ENCODE measurements at regions not wholly inside any gene's neighbourhood (a gene's known extent, or its start where the extent isn't known, plus 50 kb on each side); places are given as distances from the start of the nearest gene placed in this dataset.
A peak's percentile ranks its signal among the peaks of the same experiment; 100 is the strongest.

GRCh38 chr2:191552066-191552465 lies 125.9 kb upstream of the NABP1 start:
- intact Hi-C loops (cut with micrococcal nuclease): no loop called here
- no peak for DNase-seq
- no peak for ATAC-seq

- ATAC-seq (no peak), DNase-seq (no peak)
- intact Hi-C loops (cut with micrococcal nuclease): no loop called here
Observed at GRCh38 chr2:191554240-191554639, 123.7 kb upstream of the NABP1 start.

DNA sequence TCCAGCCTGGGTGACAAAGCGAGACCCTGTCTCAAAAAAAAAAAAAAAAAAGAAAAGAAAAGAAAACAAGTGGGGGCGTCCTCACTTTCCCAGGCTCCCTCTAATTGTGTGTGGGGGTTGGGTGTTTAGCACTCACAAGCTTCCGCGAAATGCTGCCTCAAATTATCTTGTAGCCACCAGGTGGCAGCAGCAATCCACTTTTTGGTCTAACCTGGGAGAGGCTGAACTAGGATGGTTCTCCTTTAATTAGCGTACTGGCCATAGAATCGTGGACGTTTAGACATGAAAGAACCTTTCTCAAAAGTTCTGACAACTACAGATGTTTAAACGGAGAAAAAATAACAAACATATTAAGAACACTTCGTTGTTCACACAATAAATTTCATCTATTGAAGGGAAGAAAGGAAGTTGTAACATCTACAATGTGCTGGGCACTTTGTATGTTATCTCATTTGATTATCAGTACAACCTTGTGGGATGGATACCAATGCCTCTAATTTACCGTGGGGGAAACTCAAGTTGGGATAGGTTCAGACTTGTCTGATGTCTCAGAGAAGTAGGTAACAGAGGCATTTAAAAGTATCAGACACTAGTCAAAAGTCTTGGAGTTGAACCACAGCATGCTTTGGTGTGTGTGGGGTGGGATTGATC lies 122.7 kb upstream of the NABP1 start:
- DNase-seq (peak; percentile 75), ATAC-seq (peak; percentile 90)
- intact Hi-C loops (cut with micrococcal nuclease): no loop called here

DNA sequence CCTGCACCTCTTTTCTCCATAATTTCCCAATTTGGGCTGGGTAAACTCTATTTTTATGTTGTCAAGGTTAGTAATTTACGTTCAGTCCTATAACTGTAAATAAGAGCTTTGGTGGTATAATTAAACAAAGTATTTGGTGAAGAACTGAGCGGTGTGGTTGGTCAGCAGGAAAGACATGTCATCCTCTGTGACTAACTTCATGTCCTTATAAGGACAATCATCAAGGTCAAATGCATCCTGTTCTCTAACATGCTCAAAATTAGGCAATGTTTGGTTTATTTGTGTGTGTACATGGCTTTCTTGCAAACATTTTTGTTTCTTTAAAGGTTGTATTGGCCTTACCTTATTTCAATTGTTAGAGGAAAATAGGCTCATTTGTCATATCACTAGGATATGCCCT lies 121.5 kb upstream of the NABP1 start:
- no peak for DNase-seq
- intact Hi-C loops (cut with micrococcal nuclease): no loop called here
- no peak for ATAC-seq

- no peak for DNase-seq
- no peak for ATAC-seq
- intact Hi-C loops (cut with micrococcal nuclease): no loop called here
Observed at GRCh38 chr2:191557841-191558240, 120.1 kb upstream of the NABP1 start.

DNA sequence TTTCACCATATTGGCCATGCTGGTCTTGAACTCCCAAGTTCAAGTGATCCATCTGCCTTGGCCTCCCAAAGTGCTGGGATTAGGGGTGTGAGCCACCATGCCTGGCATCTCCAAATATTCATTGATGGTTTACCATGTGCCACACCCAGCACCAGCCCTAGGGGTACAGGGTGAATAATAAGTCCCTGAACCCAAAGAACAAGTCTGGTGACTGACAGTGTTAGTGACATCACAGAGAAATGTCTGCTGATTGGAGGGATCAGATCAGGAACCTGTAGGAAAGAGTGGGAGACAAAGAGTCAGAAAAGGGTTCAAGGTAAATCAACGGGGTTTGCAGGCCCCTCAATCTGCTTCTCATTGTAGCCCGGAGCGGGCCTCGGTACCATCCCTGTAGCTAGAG lies 118.4 kb upstream of the NABP1 start:
- intact Hi-C loops (cut with micrococcal nuclease): no loop called here
- no peak for ATAC-seq

DNA sequence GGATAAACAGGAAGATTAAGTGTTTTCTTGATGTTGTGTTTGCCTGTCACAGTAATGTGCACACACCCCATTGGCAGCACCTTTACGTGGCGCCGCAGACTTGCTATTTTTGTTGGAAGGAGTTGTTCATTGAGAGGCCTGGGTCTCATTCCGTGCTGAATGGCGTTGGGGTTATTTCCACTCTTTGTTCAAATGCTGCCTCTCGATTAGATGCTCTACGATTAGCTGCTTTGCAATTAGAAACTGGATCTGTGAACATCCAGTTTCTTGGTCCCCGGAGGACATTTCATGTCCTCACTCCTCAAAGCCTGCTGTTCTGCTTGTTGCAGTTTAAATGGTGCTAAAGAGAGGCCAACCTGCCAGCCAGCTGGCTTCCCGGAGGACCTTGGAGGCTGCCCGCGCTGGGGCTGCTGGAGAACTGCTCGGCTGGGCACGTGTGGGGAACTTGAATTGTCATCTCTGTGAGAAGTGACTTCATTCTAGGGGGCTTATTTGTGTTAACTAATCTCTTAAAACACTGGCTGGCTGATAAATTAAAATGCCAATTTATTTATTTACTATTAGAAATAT lies 117.4 kb upstream of the NABP1 start:
- DNase-seq (no peak), ATAC-seq (no peak)
- intact Hi-C loops (cut with micrococcal nuclease): no loop called here

More for the DNA sequence above, 118.4 kb upstream of the NABP1 start:
- no peak for DNase-seq

GRCh38 chr2:191565120-191565519 lies 112.8 kb upstream of the NABP1 start:
- DNase-seq (no peak), ATAC-seq (no peak)
- intact Hi-C loops (cut with micrococcal nuclease): loop anchor here (5.0 kb wide), 1 partner anchor 127 kb away; no protein-coding TSS in a partner anchor

DNA sequence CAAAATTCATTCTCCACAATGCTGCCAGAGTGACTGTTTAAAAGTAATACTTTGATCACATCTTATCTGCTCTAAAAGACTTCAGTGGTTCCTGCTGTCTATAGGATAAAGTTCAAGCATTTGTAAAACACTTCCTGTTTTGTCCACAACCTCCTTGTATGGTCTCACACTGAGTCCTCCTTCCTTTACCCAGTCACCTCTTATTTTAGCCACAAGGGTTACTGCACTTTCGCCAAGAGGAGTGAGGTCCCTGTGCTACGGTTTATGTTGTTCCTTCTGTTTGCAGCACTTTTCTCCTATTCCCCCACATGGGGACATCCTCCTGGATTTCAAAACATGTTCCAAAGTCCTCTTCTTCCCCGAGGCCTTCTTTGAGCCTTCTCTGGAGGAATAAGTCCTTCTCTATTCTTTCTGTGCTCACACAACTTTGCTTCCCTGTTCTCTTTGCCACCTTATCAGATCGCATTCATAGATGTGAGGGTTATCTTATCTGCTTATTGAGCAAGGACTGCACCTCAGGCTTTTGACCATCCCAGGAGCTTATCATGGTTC lies 112.2 kb upstream of the NABP1 start:
- intact Hi-C loops (cut with micrococcal nuclease): loop anchor here (5.0 kb wide), 1 partner anchor 127 kb away; no protein-coding TSS in a partner anchor
- DNase-seq (no peak), ATAC-seq (no peak)

GRCh38 chr2:191566344-191566743 lies 111.6 kb upstream of the NABP1 start:
- peak; percentile 43 for DNase-seq
- peak; percentile 74 for ATAC-seq
- intact Hi-C loops (cut with micrococcal nuclease): loop anchor here (5.0 kb wide), 1 partner anchor 126 kb away; no protein-coding TSS in a partner anchor

GRCh38 chr2:191567206-191567605 lies 110.7 kb upstream of the NABP1 start:
- ATAC-seq (no peak), DNase-seq (no peak)
- intact Hi-C loops (cut with micrococcal nuclease): loop anchor here (5.0 kb wide), 1 partner anchor 125 kb away; no protein-coding TSS in a partner anchor

GRCh38 chr2:191569025-191569424 lies 108.9 kb upstream of the NABP1 start:
- intact Hi-C loops (cut with micrococcal nuclease): loop anchor here (5.0 kb wide), 1 partner anchor 123 kb away; no protein-coding TSS in a partner anchor
- ATAC-seq (no peak), DNase-seq (no peak)

DNA sequence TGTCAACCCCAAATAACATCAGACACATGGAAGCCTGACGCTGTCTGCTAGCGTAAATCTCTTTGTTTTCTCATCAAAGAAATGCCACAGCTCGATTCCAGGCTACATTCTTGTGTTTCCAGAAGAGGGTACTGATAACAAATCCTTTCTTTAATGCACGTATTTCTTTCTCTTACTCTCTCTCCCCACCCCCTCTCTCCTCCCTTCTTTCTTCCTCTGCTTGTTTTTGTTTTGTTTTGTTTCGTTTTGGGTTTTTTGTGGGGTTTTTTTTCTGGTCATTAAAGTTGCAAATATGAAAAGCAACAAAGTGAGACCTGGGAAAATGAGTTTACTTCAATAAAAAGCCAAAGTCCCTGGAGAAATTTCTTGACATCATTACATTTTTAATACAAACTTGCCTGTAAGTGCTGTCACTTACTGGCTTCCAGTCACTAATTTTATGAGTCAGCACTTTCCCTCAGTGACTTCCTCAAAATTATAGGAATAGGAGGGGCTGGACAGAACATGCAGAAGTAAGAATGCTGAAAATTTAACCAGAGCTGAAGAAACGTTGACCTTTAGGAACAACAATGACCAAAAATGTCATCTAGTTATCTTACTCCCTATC lies 106.7 kb upstream of the NABP1 start:
- DNase-seq (no peak), ATAC-seq (peak; percentile 61)
- intact Hi-C loops (cut with micrococcal nuclease): no loop called here

DNA sequence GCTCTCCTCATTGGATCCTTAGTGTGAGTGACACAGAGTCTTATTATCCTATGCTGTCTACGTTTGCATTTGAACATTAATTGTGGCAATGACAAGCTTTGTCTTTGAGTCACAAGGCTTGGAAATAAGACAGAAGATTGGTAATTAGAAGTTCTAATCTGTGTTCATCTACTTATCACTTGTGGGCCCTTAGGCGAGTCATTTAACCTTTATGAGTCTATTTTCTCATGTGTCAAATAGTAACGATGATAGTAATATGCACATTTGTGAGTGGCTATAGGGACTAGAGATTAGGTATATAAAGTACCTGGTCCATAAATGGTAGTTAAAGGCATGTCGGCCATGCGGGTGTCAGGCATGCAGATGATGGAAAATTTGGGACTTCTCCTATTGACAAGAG lies 105.6 kb upstream of the NABP1 start:
- intact Hi-C loops (cut with micrococcal nuclease): no loop called here
- ATAC-seq (no peak), DNase-seq (no peak)

DNA sequence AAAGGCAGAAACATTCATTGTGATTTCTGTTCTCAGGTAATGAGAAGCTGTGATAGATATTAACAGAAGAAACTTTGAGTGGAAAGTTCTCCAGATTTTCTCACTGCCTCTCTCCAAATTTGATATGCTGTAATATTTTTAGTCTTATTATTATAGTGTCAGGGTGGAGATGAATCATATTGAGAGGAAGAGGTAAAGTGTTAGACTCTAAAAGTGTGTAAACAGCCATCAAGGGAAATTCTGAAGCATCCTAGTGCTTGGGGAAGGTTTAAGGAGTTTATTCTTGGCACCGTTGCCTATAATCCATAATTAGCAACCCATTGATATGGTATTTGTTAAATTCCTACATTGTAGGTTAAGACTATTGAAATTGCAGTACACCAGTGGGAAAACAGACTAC lies 104.7 kb upstream of the NABP1 start:
- no peak for ATAC-seq
- intact Hi-C loops (cut with micrococcal nuclease): no loop called here
- no peak for DNase-seq

DNA sequence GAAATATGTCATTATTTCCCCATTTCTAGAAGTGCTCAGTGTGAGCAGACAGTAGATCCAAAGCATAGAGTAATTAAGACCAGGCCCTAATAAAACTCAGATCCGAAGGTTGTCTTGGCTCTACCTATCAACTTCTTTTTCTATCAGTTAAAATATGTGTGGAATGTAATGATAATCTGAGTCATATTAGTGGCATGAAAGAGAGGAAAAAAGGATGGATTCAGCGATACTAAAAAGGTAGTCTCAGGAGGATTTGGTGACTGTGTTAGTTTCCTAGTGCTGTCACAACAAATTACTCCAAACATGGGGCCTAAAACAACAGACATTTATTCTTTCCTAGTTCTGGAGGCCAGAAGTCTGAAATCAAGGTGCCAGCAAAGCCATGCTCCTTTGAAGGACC lies 103.7 kb upstream of the NABP1 start:
- DNase-seq: no peak
- intact Hi-C loops (cut with micrococcal nuclease): no loop called here
- ATAC-seq: no peak

- ATAC-seq: no peak
- no peak for DNase-seq
- intact Hi-C loops (cut with micrococcal nuclease): no loop called here
Observed at GRCh38 chr2:191577605-191578004, 100.3 kb upstream of the NABP1 start.

- no peak for DNase-seq
- no peak for ATAC-seq
- intact Hi-C loops (cut with micrococcal nuclease): no loop called here
Observed at GRCh38 chr2:191578031-191578430, 99.9 kb upstream of the NABP1 start.

DNA sequence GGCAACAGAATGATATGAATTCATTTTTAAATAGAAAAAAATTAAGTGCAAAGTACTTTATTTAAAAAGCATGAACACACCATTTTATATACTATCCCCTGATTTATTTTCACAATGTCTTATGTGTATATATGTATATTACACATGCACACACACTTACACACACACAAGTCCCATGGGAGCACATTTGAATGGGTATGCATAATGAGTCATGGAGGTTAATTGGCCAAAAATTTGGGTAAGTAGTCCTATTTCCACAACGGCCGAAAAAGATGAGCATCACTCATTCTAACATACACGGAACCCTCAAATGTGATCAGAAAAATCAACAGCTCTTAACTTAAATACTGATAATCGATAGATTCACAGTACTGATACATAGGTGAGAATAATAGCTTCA lies 97.4 kb upstream of the NABP1 start:
- intact Hi-C loops (cut with micrococcal nuclease): no loop called here
- no peak for ATAC-seq
- DNase-seq: no peak

- DNase-seq (no peak), ATAC-seq (no peak)
- intact Hi-C loops (cut with micrococcal nuclease): no loop called here
Observed at GRCh38 chr2:191581003-191581402, 96.9 kb upstream of the NABP1 start.
